Epithelial cell of esophagus (primary cell): ENCODE measurements at regions not wholly inside any gene's neighbourhood (a gene's known extent, or its start where the extent isn't known, plus 50 kb on each side); places are given as distances from the start of the nearest gene placed in this dataset.
A peak's percentile ranks its signal among the peaks of the same experiment; 100 is the strongest.
"Not testable (repeated sequence)": the region's sequence is repeated elsewhere in the genome, so short reads cannot be mapped to it uniquely, and the experiment has no call there.

ENCODE experiments used
- DNase-seq: peaks from one replicate; pipeline ENCODE4 v3.0.0; 2010; ENCODE audit warnings: low read depth
- H3K4me3 ChIP-seq: 2 replicates; pipeline ENCODE4 v1.5.1; 2011; ENCODE audit warnings: mild to moderate bottlenecking, low read length, control low read depth
- TF ChIP-seq, protein P1 (sequence below): IDR thresholded peaks from 2 replicates; pipeline ENCODE4 v1.5.1; 2011; ENCODE audit warnings: low read depth, mild to moderate bottlenecking, low read length, control low read depth, inconsistent platforms; ENCODE audit not compliant: insufficient read depth; ENCODE audit errors: missing control alignments

GRCh38 chr16:85237817-85238216, 125.5 kb upstream of the CIBAR2 start:
- no peak for DNase-seq
- no peak overlapping the region for H3K4me3 ChIP-seq
- TF ChIP-seq, protein P1, sequence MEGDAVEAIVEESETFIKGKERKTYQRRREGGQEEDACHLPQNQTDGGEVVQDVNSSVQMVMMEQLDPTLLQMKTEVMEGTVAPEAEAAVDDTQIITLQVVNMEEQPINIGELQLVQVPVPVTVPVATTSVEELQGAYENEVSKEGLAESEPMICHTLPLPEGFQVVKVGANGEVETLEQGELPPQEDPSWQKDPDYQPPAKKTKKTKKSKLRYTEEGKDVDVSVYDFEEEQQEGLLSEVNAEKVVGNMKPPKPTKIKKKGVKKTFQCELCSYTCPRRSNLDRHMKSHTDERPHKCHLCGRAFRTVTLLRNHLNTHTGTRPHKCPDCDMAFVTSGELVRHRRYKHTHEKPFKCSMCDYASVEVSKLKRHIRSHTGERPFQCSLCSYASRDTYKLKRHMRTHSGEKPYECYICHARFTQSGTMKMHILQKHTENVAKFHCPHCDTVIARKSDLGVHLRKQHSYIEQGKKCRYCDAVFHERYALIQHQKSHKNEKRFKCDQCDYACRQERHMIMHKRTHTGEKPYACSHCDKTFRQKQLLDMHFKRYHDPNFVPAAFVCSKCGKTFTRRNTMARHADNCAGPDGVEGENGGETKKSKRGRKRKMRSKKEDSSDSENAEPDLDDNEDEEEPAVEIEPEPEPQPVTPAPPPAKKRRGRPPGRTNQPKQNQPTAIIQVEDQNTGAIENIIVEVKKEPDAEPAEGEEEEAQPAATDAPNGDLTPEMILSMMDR: no peak

DNA sequence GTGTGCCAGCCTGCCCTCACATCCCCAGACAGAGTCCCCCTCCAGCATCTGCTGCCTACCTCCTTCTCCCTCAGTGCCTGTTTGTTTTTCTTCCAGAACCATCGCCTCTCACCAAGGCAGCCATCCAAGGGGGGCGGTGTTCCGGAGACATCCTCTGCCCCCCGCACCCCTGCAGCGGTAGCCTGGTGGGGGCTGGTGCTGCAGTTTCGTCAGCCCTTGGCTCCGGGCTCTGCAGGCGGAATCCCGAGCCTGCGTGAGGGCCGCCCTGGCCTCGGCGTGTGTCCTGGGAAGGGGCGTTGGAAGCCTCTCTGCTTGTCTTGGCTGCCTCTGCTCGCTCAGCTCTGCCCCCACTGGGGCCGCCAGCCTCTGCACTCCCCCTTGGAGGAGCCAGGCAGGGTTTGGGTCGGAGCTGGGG, 126.0 kb upstream of the CIBAR2 start:
- no peak overlapping the region for H3K4me3 ChIP-seq
- TF ChIP-seq, protein P1: no peak
- DNase-seq: no peak

DNA sequence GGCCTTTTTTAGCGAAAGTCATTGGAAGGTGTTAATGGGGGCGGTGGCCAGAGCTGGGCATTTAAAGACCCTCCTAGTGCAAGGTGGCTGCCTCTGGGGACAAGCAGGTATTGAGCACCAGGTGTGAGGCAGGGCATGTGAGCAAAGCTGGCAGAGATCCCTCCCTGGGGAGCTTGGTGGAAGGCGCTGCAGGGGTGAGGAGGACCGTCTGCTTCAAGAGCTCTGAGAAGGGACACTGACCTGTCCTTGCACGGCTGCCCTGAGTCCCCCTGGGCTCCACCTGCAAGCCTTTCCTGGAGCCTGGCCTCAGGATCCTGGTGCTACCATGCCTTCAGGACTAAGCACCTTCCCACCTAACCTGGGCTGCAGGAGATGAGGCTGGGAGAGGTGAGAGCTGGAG, 127.0 kb upstream of the CIBAR2 start:
- TF ChIP-seq, protein P1: no peak
- H3K4me3 ChIP-seq: no peak overlapping the region
- DNase-seq: no peak

- DNase-seq: no peak
- TF ChIP-seq, protein P1: no peak
- no peak overlapping the region for H3K4me3 ChIP-seq
These were observed 127.6 kb upstream of the CIBAR2 start for GRCh38 chr16:85239871-85240270.

- DNase-seq: no peak
- H3K4me3 ChIP-seq: no peak overlapping the region
- TF ChIP-seq, protein P1: no peak
These were observed 129.0 kb upstream of the CIBAR2 start for GRCh38 chr16:85240982-85241924.

- no peak overlapping the region for H3K4me3 ChIP-seq
- TF ChIP-seq, protein P1: no peak
- no peak for DNase-seq
These were observed 129.9 kb upstream of the CIBAR2 start for GRCh38 chr16:85242140-85242539.

GRCh38 chr16:85243308-85243707, 131.0 kb upstream of the CIBAR2 start:
- TF ChIP-seq, protein P1: no peak
- H3K4me3 ChIP-seq: no peak overlapping the region
- DNase-seq: peak; percentile 17

DNA sequence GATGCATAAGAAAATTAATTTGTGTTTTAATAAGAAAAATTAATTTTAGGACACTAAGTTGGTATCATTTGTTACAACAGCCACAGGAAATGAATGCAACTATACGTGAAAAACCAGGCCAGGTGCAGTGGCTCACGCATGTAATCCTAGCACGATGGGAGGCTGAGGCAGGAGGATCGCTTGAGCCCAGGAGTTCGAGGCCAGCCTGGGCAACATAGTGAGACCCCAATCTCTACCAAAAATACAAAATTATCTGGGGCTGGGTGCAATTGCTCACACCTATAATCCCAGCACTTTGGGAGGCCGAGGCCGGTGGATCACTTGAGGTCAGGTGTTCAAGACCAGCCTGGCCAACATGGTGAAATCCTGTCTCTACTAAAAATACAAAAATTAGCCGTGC, 132.2 kb upstream of the CIBAR2 start:
- not testable (repeated sequence) for H3K4me3 ChIP-seq, DNase-seq
